ENCODE measurements at regions not wholly inside any gene's neighbourhood (a gene's known extent, or its start where the extent isn't known, plus 50 kb on each side); places are given as distances from the start of the nearest gene placed in this dataset.

DNA sequence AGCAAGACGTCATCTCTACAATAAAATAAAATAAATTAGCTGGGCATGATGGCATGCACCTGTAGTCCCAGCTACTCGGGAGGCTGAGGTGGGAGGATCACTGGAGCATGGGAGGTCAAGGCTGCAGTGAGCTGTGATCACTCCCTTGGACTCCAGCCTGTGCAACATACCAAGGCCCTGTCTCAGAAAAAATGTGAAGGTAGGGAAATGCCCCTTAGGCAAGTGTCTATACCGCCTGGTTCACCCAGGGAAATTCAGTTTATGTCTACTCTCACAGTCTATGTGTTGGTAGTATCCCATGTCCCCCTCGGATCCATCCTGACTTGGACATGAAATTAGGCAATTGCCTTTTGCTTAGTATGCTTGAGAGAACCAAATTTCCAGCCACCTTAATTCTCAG is 88.4 kb upstream of the TMEM132C start:
- H3K36me3 ChIP-seq (ENCODE audit: control insufficient read depth, insufficient read depth, low read length), result no peaks in the 10 kb centered on the region
- H3K27me3 ChIP-seq (replicated peaks; ENCODE audit: control insufficient read depth, insufficient read depth, low read length), result no peaks in the 10 kb centered on the region
- no peak overlapping the region for H3K4me3 ChIP-seq (replicated peaks; ENCODE audit: low read depth, low read length)
- no peak for DNase-seq (ENCODE audit: extremely low read depth, insufficient read length)
- no peak for TF ChIP-seq CTCF (IDR thresholded peaks at IDR 0.05; ENCODE audit: insufficient read depth, low read length, poor library complexity, severe bottlenecking)

DNA sequence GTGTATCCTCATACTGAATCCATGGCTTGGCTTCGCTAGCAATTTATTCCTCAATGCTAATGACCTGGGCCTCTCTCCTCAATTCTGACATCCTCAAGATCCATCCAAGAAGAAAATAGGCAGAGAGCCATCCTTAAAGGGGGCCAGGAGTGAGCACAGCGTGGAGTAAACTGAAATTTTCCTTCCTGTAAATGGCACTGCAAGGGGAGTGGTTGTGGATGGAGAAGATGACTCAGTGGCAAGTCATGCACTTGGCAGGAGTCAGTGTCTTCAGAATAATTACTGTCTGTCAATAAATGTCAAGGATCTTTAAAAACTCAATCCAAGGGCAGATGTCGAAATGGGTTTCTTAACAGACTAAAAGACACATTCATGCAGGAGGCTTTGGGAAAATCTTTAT is 88.0 kb upstream of the TMEM132C start:
- TF ChIP-seq CTCF (IDR thresholded peaks at IDR 0.05; ENCODE audit: insufficient read depth, low read length, poor library complexity, severe bottlenecking), result no peak
- Histone ChIP-seq H3K4me3 (replicated peaks; ENCODE audit: low read depth, low read length) (no peak overlapping the region), H3K36me3 (ENCODE audit: control insufficient read depth, insufficient read depth, low read length) (no peaks in the 10 kb centered on the region), H3K27me3 (replicated peaks; ENCODE audit: control insufficient read depth, insufficient read depth, low read length) (no peaks in the 10 kb centered on the region)
- no peak for DNase-seq (ENCODE audit: extremely low read depth, insufficient read length)

DNA sequence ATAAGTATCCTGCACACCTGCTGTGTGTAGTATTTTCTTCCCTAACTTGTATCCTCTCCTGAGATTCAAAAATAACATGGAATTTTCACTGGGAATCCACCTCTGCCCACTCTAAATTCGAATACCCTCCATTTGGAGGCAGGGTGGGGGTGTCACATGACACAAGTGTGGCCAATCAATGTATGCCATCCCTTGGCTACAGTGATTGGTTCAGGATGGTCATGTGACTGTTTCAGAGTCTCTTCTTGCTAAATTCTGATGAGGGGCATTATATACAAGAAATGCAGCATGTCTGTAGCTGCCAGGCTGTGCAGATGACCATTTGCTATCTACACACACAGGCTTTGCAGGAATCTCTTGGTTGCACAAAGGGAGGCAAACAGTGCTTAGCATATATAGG is 86.8 kb upstream of the TMEM132C start:
- no peak for DNase-seq (ENCODE audit: extremely low read depth, insufficient read length)

DNA sequence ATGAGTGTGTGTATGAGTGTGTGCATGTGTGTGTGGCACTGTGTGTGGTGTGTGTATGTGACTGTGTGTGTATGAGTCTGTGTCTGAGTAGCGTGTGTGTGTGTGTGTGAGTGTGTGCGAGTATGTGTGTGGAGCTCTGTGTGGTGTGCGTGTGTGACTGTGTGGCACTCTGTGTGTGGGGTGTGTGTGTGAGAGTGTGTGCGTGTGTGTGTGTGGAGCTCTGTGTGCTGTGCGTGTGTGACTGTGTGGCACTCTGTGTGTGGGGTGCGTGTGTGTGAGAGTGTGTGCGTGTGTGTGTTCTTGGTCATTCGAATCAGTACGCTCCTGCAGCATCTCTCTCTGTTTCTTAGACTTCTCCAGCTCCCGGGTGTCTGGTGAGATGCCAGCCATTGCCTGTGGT is 76.9 kb upstream of the TMEM132C start:
- Histone ChIP-seq H3K4me3 (replicated peaks; ENCODE audit: low read depth, low read length) (no peak overlapping the region), H3K36me3 (ENCODE audit: control insufficient read depth, insufficient read depth, low read length) (no peaks in the 10 kb centered on the region), H3K27me3 (replicated peaks; ENCODE audit: control insufficient read depth, insufficient read depth, low read length) (no peaks in the 10 kb centered on the region)
- TF ChIP-seq CTCF (IDR thresholded peaks at IDR 0.05; ENCODE audit: insufficient read depth, low read length, poor library complexity, severe bottlenecking), result no peak
- DNase-seq (ENCODE audit: extremely low read depth, insufficient read length), result no peak

More for the DNA sequence above, 86.8 kb upstream of the TMEM132C start:
- H3K36me3 ChIP-seq (ENCODE audit: control insufficient read depth, insufficient read depth, low read length), result no peaks in the 10 kb centered on the region
- no peaks in the 10 kb centered on the region for H3K27me3 ChIP-seq (replicated peaks; ENCODE audit: control insufficient read depth, insufficient read depth, low read length)
- H3K4me3 ChIP-seq (replicated peaks; ENCODE audit: low read depth, low read length), result no peak overlapping the region
- TF ChIP-seq CTCF (IDR thresholded peaks at IDR 0.05; ENCODE audit: insufficient read depth, low read length, poor library complexity, severe bottlenecking), result no peak

GRCh38 chr12:128190614-128191013 is 76.4 kb upstream of the TMEM132C start:
- DNase-seq (ENCODE audit: extremely low read depth, insufficient read length), result no peak
- no peaks in the 10 kb centered on the region for H3K36me3 ChIP-seq (ENCODE audit: control insufficient read depth, insufficient read depth, low read length)
- no peak overlapping the region for H3K4me3 ChIP-seq (replicated peaks; ENCODE audit: low read depth, low read length)
- no peaks in the 10 kb centered on the region for H3K27me3 ChIP-seq (replicated peaks; ENCODE audit: control insufficient read depth, insufficient read depth, low read length)
- TF ChIP-seq CTCF (IDR thresholded peaks at IDR 0.05; ENCODE audit: insufficient read depth, low read length, poor library complexity, severe bottlenecking), result no peak

DNA sequence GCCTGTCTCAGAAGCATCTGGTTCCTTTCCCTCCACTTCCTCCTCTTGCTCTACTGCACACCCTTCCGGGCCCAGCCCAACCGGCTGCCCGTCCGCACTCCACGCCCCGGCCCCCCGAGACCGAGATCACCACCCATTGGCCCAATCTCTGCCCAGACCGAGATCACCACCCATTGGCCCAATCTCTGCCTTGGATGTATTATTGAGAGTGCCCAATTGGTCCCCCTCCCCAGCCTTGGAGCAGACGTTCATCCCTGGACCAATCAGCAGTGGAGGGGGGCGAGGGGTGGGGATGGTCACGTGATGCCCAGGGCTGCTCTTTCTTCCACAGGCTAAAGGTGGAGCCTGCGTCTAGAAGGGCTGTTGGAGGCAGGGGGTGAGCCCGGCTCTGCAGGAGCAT is 75.6 kb upstream of the TMEM132C start:
- no peak for TF ChIP-seq CTCF (IDR thresholded peaks at IDR 0.05; ENCODE audit: insufficient read depth, low read length, poor library complexity, severe bottlenecking)
- no peak overlapping the region for H3K4me3 ChIP-seq (replicated peaks; ENCODE audit: low read depth, low read length)
- no peak for DNase-seq (ENCODE audit: extremely low read depth, insufficient read length)
- H3K36me3 ChIP-seq (ENCODE audit: control insufficient read depth, insufficient read depth, low read length), result no peaks in the 10 kb centered on the region
- no peaks in the 10 kb centered on the region for H3K27me3 ChIP-seq (replicated peaks; ENCODE audit: control insufficient read depth, insufficient read depth, low read length)

All from GM06990 (cell line).